Activated CD8-positive, alpha-beta memory T cell treated with anti-CD3 and anti-CD28 coated beads for 4 hours (primary cell): ENCODE measurements at regions not wholly inside any gene's neighbourhood (a gene's known extent, or its start where the extent isn't known, plus 50 kb on each side); places are given as distances from the start of the nearest gene placed in this dataset.

Experiments used
- DNase-seq, 2 donors: peaks; one replicate each; pipeline ENCODE4 v3.0.0-alpha.2; 2020; ENCODE audit warnings: low read depth in 2 of 2

GRCh38 chr12:24143928-24144327, 194.5 kb upstream of the SOX5 start:
- DNase-seq: no peak

- DNase-seq: no peak
Observed at GRCh38 chr12:24139035-24139434, 189.6 kb upstream of the SOX5 start.

- no peak for DNase-seq
Observed at GRCh38 chr12:24138041-24138440, 188.6 kb upstream of the SOX5 start.

- no peak for DNase-seq
Observed at GRCh38 chr12:24135158-24135850, 185.8 kb upstream of the SOX5 start.

GRCh38 chr12:24134092-24134491, 184.6 kb upstream of the SOX5 start:
- no peak for DNase-seq

GRCh38 chr12:24133384-24133783, 183.9 kb upstream of the SOX5 start:
- no peak for DNase-seq

GRCh38 chr12:24127919-24128721, 178.7 kb upstream of the SOX5 start:
- DNase-seq: no peak

- DNase-seq: no peak
Observed at GRCh38 chr12:24125280-24125679, 175.8 kb upstream of the SOX5 start.

- no peak for DNase-seq
Observed at GRCh38 chr12:24121911-24122310, 172.4 kb upstream of the SOX5 start.

- DNase-seq: no peak
Observed at GRCh38 chr12:24118668-24119067, 169.2 kb upstream of the SOX5 start.

GRCh38 chr12:24116548-24116947, 167.1 kb upstream of the SOX5 start:
- no peak for DNase-seq

GRCh38 chr12:24113701-24114100, 164.2 kb upstream of the SOX5 start:
- no peak for DNase-seq

GRCh38 chr12:24111616-24112015, 162.1 kb upstream of the SOX5 start:
- DNase-seq: no peak

- no peak for DNase-seq
Observed at GRCh38 chr12:24111086-24111485, 161.6 kb upstream of the SOX5 start.

- DNase-seq: no peak
Observed at GRCh38 chr12:24109381-24110039, 160.0 kb upstream of the SOX5 start.

GRCh38 chr12:24102676-24103075, 153.2 kb upstream of the SOX5 start:
- DNase-seq: no peak

GRCh38 chr12:24099576-24099975, 150.1 kb upstream of the SOX5 start:
- DNase-seq: no peak

GRCh38 chr12:24095245-24095644, 145.8 kb upstream of the SOX5 start:
- no peak for DNase-seq

- DNase-seq: no peak
Observed at GRCh38 chr12:24089510-24089890, 140.0 kb upstream of the SOX5 start.

GRCh38 chr12:24088751-24089509, 139.5 kb upstream of the SOX5 start:
- DNase-seq: no peak

GRCh38 chr12:24087294-24087693, 137.8 kb upstream of the SOX5 start:
- no peak for DNase-seq

- DNase-seq: no peak
Observed at GRCh38 chr12:24084800-24085199, 135.3 kb upstream of the SOX5 start.
